ENCODE measurements at regions not wholly inside any gene's neighbourhood (a gene's known extent, or its start where the extent isn't known, plus 50 kb on each side); places are given as distances from the start of the nearest gene placed in this dataset.

DNA sequence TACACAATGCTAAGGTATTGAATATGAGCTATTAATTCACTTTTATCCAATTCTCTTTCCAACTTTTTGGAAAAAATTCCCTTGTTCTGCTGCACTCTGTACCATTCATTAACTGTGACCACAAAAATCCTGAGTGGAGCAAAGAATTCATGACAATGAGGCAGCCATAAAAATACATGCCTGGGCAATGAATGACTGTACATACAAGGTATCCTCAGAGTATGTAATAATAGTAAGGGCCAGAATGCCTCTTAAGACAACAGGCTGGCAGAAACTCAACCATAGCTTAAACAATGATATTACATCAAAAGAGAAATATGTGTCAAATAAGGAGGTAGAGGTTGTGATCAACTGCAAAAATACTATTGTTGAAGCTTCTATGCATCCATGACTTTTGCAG is 74.7 kb upstream of the CA10 start:
- TF ChIP-seq FOXM1 (IDR thresholded peaks at IDR 0.05; ENCODE audit: borderline replicate concordance, low read depth), result no peak
- TF ChIP-seq EP300 (IDR thresholded peaks at IDR 0.05; ENCODE audit: borderline replicate concordance), result no peak
- TF ChIP-seq CEBPB (IDR thresholded peaks at IDR 0.05), result no peak
- TF ChIP-seq REST (IDR thresholded peaks at IDR 0.05; ENCODE audit: low read depth), result no peak
- TF ChIP-seq USF1 (IDR thresholded peaks at IDR 0.05), result no peak
- no peak for TF ChIP-seq RAD21 (IDR thresholded peaks at IDR 0.05; ENCODE audit: low read depth)
- no peak for TF ChIP-seq NFIC (IDR thresholded peaks at IDR 0.05)
- TF ChIP-seq MAX (IDR thresholded peaks at IDR 0.05), result no peak

GRCh38 chr17:52228823-52229222 is 70.3 kb upstream of the CA10 start:
- TF ChIP-seq ZBTB7A (IDR thresholded peaks at IDR 0.05; ENCODE audit: low read depth), result no peak
- TF ChIP-seq YY1 (IDR thresholded peaks at IDR 0.05; ENCODE audit: low read depth), result no peak
- TF ChIP-seq EGR1 (IDR thresholded peaks at IDR 0.05), result no peak
- no peak for TF ChIP-seq USF1 (IDR thresholded peaks at IDR 0.05)
- TF ChIP-seq NFIC (IDR thresholded peaks at IDR 0.05), result no peak
- no peak for TF ChIP-seq TAF1 (IDR thresholded peaks at IDR 0.05; ENCODE audit: low read depth)
- TF ChIP-seq TCF12 (IDR thresholded peaks at IDR 0.05; ENCODE audit: low read depth), result no peak
- TF ChIP-seq EP300 (IDR thresholded peaks at IDR 0.05; ENCODE audit: borderline replicate concordance), result no peak
- TF ChIP-seq REST (IDR thresholded peaks at IDR 0.05; ENCODE audit: low read depth), result no peak
- no peak for TF ChIP-seq CREB1 (IDR thresholded peaks at IDR 0.05; ENCODE audit: low read depth)
- TF ChIP-seq MAX (IDR thresholded peaks at IDR 0.05), result no peak

DNA sequence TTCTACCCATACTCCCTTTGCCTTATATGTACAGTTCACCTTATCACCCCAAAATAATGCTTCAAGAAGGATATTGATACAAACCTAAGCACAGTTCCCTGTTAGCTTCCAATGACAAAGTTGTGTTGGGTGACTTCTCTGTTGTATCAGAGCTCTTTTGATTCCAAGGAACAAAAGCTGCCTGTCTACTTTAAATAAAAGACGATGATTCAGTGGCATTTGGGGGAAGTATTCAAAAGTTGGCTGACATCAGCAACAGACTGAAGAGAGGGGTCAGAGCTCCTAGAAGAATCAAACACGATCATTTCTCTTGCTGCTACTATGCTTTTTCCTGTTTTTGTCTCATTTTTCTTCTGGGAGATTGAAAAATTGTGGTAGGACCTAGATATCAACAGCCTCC is 69.4 kb upstream of the CA10 start:
- TF ChIP-seq USF1 (IDR thresholded peaks at IDR 0.05) (no peak), EGR1 (IDR thresholded peaks at IDR 0.05) (no peak), TAF1 (IDR thresholded peaks at IDR 0.05; ENCODE audit: low read depth) (no peak), ZBTB7A (IDR thresholded peaks at IDR 0.05; ENCODE audit: low read depth) (no peak), REST (IDR thresholded peaks at IDR 0.05; ENCODE audit: low read depth) (no peak), CEBPB (IDR thresholded peaks at IDR 0.05) (no peak), TCF12 (IDR thresholded peaks at IDR 0.05; ENCODE audit: low read depth) (no peak), EP300 (IDR thresholded peaks at IDR 0.05; ENCODE audit: borderline replicate concordance) (no peak), YY1 (IDR thresholded peaks at IDR 0.05; ENCODE audit: low read depth) (no peak), RAD21 (IDR thresholded peaks at IDR 0.05; ENCODE audit: low read depth) (no peak), TEAD4 (IDR thresholded peaks at IDR 0.05) (no peak), FOXM1 (IDR thresholded peaks at IDR 0.05; ENCODE audit: borderline replicate concordance, low read depth) (no peak), NFIC (IDR thresholded peaks at IDR 0.05) (no peak), MAX (IDR thresholded peaks at IDR 0.05) (no peak), CREB1 (IDR thresholded peaks at IDR 0.05; ENCODE audit: low read depth) (no peak)

DNA sequence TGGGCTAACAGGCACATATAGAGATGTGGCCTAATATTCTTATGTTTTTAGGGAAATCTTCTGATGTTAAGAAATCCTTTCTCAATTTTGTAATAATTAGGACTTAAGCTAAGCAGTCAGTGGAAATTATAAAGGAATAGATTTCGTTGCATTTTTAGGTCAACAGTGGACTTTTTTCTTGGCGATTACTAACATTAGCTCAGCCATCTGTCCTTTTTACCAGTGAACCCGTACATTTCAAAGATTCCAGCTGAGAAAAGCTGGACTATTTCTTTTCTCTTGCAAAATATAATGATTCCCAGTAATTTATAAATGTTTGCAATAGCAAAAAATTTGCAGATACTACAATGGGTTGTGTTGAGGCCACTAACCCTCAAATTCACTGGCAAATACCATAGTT is 54.9 kb upstream of the CA10 start:
- no peak for TF ChIP-seq NFIC (IDR thresholded peaks at IDR 0.05)
- TF ChIP-seq TAF1 (IDR thresholded peaks at IDR 0.05; ENCODE audit: low read depth), result no peak
- no peak for TF ChIP-seq EGR1 (IDR thresholded peaks at IDR 0.05)
- TF ChIP-seq RAD21 (IDR thresholded peaks at IDR 0.05; ENCODE audit: low read depth), result no peak
- TF ChIP-seq YY1 (IDR thresholded peaks at IDR 0.05; ENCODE audit: low read depth), result no peak
- no peak for TF ChIP-seq CEBPB (IDR thresholded peaks at IDR 0.05)
- no peak for TF ChIP-seq MAX (IDR thresholded peaks at IDR 0.05)
- no peak for TF ChIP-seq ZBTB7A (IDR thresholded peaks at IDR 0.05; ENCODE audit: low read depth)
- no peak for TF ChIP-seq FOXM1 (IDR thresholded peaks at IDR 0.05; ENCODE audit: borderline replicate concordance, low read depth)
- TF ChIP-seq CREB1 (IDR thresholded peaks at IDR 0.05; ENCODE audit: low read depth), result no peak
- no peak for TF ChIP-seq USF1 (IDR thresholded peaks at IDR 0.05)

Measured in Ishikawa (cell line).